ENCODE measurements at regions not wholly inside any gene's neighbourhood (a gene's known extent, or its start where the extent isn't known, plus 50 kb on each side); places are given as distances from the start of the nearest gene placed in this dataset.
"Not testable (repeated sequence)": the region's sequence is repeated elsewhere in the genome, so short reads cannot be mapped to it uniquely, and the experiment has no call there.

DNA sequence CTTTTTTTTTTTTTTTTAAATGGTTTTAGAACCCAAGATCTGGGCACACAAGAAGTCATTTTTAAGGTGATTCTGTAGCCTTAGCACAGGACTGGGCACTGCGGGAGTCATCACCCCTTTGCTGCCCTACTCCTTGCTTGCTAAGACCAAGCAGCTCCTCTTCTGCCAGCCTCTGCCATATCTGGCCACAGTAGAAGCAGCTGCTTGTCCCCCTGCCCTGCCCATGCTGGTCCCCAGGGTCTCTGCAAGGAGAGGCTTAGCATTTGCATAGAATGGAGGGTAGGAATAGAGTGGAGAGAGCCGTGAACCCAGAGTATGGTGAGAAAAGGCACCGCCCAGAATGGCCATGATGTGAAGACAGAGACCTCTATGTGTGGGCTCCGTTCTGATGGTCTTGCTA is 109.3 kb downstream of the ADRA2C start (continued):
- TF ChIP-seq, protein P1, sequence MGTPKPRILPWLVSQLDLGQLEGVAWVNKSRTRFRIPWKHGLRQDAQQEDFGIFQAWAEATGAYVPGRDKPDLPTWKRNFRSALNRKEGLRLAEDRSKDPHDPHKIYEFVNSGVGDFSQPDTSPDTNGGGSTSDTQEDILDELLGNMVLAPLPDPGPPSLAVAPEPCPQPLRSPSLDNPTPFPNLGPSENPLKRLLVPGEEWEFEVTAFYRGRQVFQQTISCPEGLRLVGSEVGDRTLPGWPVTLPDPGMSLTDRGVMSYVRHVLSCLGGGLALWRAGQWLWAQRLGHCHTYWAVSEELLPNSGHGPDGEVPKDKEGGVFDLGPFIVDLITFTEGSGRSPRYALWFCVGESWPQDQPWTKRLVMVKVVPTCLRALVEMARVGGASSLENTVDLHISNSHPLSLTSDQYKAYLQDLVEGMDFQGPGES (IDR thresholded peaks at IDR 0.05; ENCODE audit: low read depth, low read length): no peak
- no peak for TF ChIP-seq FOXJ3 (CRISPR knock-in tag; IDR thresholded peaks at IDR 0.05)

DNA sequence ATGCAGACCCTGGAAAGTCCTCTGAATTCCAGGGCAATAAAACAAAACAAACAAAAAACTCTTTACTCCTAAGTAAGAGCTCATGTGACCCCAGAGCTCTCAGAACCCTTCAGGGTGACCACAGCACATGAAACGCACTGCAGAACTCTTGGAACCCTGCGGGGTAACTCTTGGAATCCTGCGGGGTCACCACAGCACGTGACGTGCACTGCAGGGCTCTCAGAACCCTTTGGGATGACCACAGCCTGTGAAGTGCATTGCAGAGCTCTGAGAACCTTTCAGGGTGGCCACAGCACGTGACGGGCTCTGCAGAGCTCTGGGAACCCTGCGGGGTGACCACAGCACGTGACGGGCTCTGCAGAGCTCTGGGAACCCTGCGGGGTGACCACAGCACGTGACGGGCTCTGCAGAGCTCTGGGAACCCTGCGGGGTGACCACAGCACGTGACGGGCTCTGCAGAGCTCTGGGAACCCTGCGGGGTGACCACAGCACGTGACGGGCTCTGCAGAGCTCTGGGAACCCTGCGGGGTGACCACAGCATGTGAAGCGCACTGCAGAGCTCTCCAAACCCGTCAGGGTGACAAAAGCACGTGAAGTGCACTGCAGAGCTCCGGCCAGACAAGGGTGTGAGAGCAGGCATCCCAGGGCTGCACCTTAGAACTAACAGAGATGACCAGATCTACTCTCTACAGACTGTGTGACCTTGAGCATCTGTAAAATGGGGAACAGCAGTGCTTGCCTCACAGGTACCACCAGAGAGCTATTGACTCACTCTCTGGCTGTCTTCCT is 110.1 kb downstream of the ADRA2C start:
- H4K20me1 ChIP-seq (ENCODE audit: insufficient read depth); H3K4me1 ChIP-seq (ENCODE audit: control insufficient read depth in 1 of 2, insufficient read depth in 2 of 2, low read depth in 1 of 2, low read length in 1 of 2); H3K4me3 ChIP-seq (ENCODE audit: low read depth in 2 of 2, low read length in 1 of 2); H3K9me2 ChIP-seq; H3K9me3 ChIP-seq; H3K9ac ChIP-seq; H3K79me2 ChIP-seq (ENCODE audit: insufficient read depth); H3K27ac ChIP-seq (ENCODE audit: low read depth in 2 of 2, low read length in 1 of 2); POLR2A ChIA-PET; H3K4me2 ChIP-seq; H3K36me3 ChIP-seq (replicated peaks in 1 of 2; ENCODE audit: control insufficient read depth in 1 of 2, insufficient read depth in 2 of 2, low read length in 1 of 2); H2AFZ ChIP-seq (ENCODE audit: low read depth); H3F3A ChIP-seq (replicated peaks; ENCODE audit: insufficient read depth): not testable (repeated sequence)
- DNase-seq: peak; percentile 8
- H3K27me3 ChIP-seq (ENCODE audit: insufficient read depth): peaks cover 16% of the 10 kb centered on the region; the same call in 1 of the 2 replicates
- 2% methylated on average over 8 of the region's 24 CpGs for WGBS (ENCODE audit: low lambda C conversion rate)
- CTCF ChIA-PET: interaction anchor here (0.8 to 8.8 kb wide), 5 partner anchors 8 to 129 kb away, joined by 3 to 159 read pairs (median 3); partner anchors contain the start of gene ADRA2C

DNA sequence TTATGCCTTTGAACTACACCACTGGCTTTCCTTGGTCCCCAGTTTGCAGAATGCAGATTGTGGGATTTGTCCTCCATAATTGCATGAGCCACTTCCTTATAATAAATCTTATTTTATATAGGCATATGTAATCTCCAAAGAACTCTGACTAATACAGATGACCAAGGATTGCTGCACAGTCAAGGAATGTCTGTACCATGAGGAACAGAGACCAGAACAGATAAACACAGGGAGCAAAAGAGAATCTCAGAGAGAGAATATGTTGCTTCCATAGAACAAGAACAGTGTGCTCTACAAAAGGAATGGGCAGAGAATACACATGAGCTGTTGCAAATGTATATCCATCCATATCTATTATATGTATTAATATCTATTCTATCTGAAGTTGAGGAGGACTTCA is 111.1 kb downstream of the ADRA2C start:
- Histone ChIP-seq H3K36me3 (replicated peaks in 1 of 2; ENCODE audit: control insufficient read depth in 1 of 2, insufficient read depth in 2 of 2, low read length in 1 of 2) (no peaks in the 10 kb centered on the region), H3K79me2 (ENCODE audit: insufficient read depth) (no peaks in the 10 kb centered on the region), H3K4me3 (ENCODE audit: low read depth in 2 of 2, low read length in 1 of 2) (no peak overlapping the region), H3F3A (replicated peaks; ENCODE audit: insufficient read depth) (no peaks in the 10 kb centered on the region), H3K9me2 (no peaks in the 10 kb centered on the region), H2AFZ (ENCODE audit: low read depth) (no peak overlapping the region), H3K27ac (ENCODE audit: low read depth in 2 of 2, low read length in 1 of 2) (no peak overlapping the region), H3K9ac (no peak overlapping the region), H3K4me1 (ENCODE audit: control insufficient read depth in 1 of 2, insufficient read depth in 2 of 2, low read depth in 1 of 2, low read length in 1 of 2) (peaks cover 0 to 7% of the 10 kb centered on the region in 2 experiments; a peak in 1 of 4 replicates), H3K9me3 (no peaks in the 10 kb centered on the region), H4K20me1 (ENCODE audit: insufficient read depth) (no peaks in the 10 kb centered on the region), H3K4me2 (no peak overlapping the region), H3K27me3 (ENCODE audit: insufficient read depth) (peaks cover 16% of the 10 kb centered on the region; the same call in 1 of the 2 replicates)
- ChIA-PET POLR2A (no interaction called here), CTCF (interaction anchor here (1.0 to 8.8 kb wide), 5 partner anchors 9 to 130 kb away, joined by 3 to 159 read pairs (median 3); partner anchors contain the start of gene ADRA2C)
- no peak for DNase-seq
- TF ChIP-seq NRF1 (IDR thresholded peaks at IDR 0.05; ENCODE audit: low read depth, low read length): no peak
- TF ChIP-seq FOXJ3 (CRISPR knock-in tag; IDR thresholded peaks at IDR 0.05): no peak
- no peak for TF ChIP-seq ELF1 (IDR thresholded peaks at IDR 0.05)
- TF ChIP-seq, protein P1 (IDR thresholded peaks at IDR 0.05; ENCODE audit: low read depth, low read length): no peak
- no peak for TF ChIP-seq SMC3 (IDR thresholded peaks at IDR 0.05; ENCODE audit: low read depth, low read length)
